ENCODE measurements at regions not wholly inside any gene's neighbourhood (a gene's known extent, or its start where the extent isn't known, plus 50 kb on each side); places are given as distances from the start of the nearest gene placed in this dataset.

DNA sequence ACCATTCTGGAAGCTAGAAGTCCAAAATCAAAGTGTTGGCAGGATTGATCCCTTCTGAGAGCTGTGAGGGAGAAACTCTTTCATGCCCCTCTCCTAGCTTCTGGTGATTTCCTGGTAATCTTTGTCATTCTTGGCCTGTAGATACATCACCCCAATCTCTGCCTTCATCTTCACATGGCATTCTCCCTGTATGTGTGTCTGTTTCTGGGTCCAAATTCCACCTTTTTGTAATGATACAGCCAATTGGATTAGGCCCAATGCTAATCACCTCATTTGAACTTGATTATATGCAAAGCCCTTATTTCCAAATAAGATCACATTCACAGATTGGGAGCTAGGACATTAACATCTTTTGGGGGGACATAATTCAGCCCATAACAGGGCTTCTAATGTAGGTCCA, 76.9 kb upstream of the MBIP start:
- H3K4me1 ChIP-seq = peaks cover 0 to 16% (median 2%) of the 10 kb centered on the region in 4 donors
- TF ChIP-seq POLR2A (IDR thresholded peaks at IDR 0.05) = no peak
- TF ChIP-seq, protein P1, sequence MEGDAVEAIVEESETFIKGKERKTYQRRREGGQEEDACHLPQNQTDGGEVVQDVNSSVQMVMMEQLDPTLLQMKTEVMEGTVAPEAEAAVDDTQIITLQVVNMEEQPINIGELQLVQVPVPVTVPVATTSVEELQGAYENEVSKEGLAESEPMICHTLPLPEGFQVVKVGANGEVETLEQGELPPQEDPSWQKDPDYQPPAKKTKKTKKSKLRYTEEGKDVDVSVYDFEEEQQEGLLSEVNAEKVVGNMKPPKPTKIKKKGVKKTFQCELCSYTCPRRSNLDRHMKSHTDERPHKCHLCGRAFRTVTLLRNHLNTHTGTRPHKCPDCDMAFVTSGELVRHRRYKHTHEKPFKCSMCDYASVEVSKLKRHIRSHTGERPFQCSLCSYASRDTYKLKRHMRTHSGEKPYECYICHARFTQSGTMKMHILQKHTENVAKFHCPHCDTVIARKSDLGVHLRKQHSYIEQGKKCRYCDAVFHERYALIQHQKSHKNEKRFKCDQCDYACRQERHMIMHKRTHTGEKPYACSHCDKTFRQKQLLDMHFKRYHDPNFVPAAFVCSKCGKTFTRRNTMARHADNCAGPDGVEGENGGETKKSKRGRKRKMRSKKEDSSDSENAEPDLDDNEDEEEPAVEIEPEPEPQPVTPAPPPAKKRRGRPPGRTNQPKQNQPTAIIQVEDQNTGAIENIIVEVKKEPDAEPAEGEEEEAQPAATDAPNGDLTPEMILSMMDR (IDR thresholded peaks at IDR 0.05) = no peak
- no peak overlapping the region for H3K27ac ChIP-seq
- H3K4me3 ChIP-seq = no peak overlapping the region
- H3K36me3 ChIP-seq = no peaks in the 10 kb centered on the region
- H3K9me3 ChIP-seq = peaks cover 0 to 5% (median 0%) of the 10 kb centered on the region in 4 donors
- DNase-seq (no peak), ATAC-seq (peak in 3 of 4 donors; percentile 40 to 62 (median 42))
- intact Hi-C loops (cut with DNase I) = no loop called here
- no peaks in the 10 kb centered on the region for H3K27me3 ChIP-seq

DNA sequence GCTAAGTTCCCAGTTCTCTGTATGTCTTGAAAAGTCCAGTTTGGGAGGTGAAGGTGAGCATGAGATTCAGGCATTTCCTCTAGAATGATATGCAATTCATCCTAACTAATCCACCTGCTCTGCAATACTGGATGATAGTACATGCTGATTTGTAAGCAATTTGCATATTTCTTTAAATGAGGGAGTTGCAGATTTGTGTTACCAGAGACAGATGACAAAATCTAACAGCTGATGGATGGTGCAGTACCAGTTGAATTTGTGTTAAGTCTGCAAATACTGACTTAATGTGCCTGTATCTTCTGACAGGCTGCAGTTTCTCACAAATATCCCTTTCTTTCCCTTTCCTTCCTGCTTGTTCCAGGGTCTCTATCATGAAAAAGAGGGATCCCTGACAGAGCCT, 76.4 kb upstream of the MBIP start:
- peaks cover 0 to 16% (median 2%) of the 10 kb centered on the region in 4 donors for H3K4me1 ChIP-seq
- H3K27ac ChIP-seq = no peak overlapping the region
- no peak for DNase-seq
- no peaks in the 10 kb centered on the region for H3K27me3 ChIP-seq
- TF ChIP-seq, protein P1 (IDR thresholded peaks at IDR 0.05) = no peak
- no peak for TF ChIP-seq POLR2A (IDR thresholded peaks at IDR 0.05)
- H3K9me3 ChIP-seq = peaks cover 0 to 5% (median 0%) of the 10 kb centered on the region in 4 donors
- intact Hi-C loops (cut with DNase I) = no loop called here
- ATAC-seq = no peak
- H3K36me3 ChIP-seq = no peaks in the 10 kb centered on the region
- no peak overlapping the region for H3K4me3 ChIP-seq

GRCh38 chr14:36394593-36394992, 74.2 kb upstream of the MBIP start:
- intact Hi-C loops (cut with DNase I) = no loop called here
- H3K9me3 ChIP-seq = peaks cover 0 to 5% (median 0%) of the 10 kb centered on the region in 4 donors
- peaks cover 0 to 16% (median 2%) of the 10 kb centered on the region in 4 donors for H3K4me1 ChIP-seq
- no peak overlapping the region for H3K4me3 ChIP-seq
- DNase-seq (no peak), ATAC-seq (no peak)
- H3K27ac ChIP-seq = no peak overlapping the region
- no peaks in the 10 kb centered on the region for H3K36me3 ChIP-seq
- peaks cover 0 to 3% of the 10 kb centered on the region in 2 donors for H3K27me3 ChIP-seq
- WGBS (ENCODE audit: insufficient coverage, low coverage, low lambda C conversion rate, missing lambda C conversion rate) = 0% methylated on average over 1 of the region's 1 CpG
- TF ChIP-seq, protein P1 (IDR thresholded peaks at IDR 0.05) = no peak
- no peak for TF ChIP-seq POLR2A (IDR thresholded peaks at IDR 0.05)

- DNase-seq = no peak
- TF ChIP-seq, protein P1 (IDR thresholded peaks at IDR 0.05) = no peak
- no peak for TF ChIP-seq POLR2A (IDR thresholded peaks at IDR 0.05)
- intact Hi-C loops (cut with DNase I) = no loop called here
Measured at GRCh38 chr14:36390718-36391117, 70.3 kb upstream of the MBIP start.

More at GRCh38 chr14:36390718-36391117, 70.3 kb upstream of the MBIP start:
- no peak overlapping the region for H3K4me3 ChIP-seq
- no peak for ATAC-seq
- H3K27me3 ChIP-seq = peaks cover 0 to 3% of the 10 kb centered on the region in 2 donors
- WGBS (ENCODE audit: insufficient coverage, low coverage, low lambda C conversion rate, missing lambda C conversion rate) = 65% methylated on average over 4 of the region's 4 CpGs
- H3K9me3 ChIP-seq = no peaks in the 10 kb centered on the region
- H3K36me3 ChIP-seq = no peaks in the 10 kb centered on the region
- no peaks in the 10 kb centered on the region for H3K4me1 ChIP-seq
- H3K27ac ChIP-seq = no peak overlapping the region
